ENCODE measurements at regions not wholly inside any gene's neighbourhood (a gene's known extent, or its start where the extent isn't known, plus 50 kb on each side); places are given as distances from the start of the nearest gene placed in this dataset.

GRCh38 chr5:174529925-174530681 is 194.3 kb upstream of the MSX2 start:
- no peak for DNase-seq (ENCODE audit: low spot score)
- H3K9me3 ChIP-seq (ENCODE audit: control insufficient read depth in 4 of 4, low read length in 3 of 4) = no peaks in the 10 kb centered on the region
- no peak overlapping the region for H3K4me3 ChIP-seq (ENCODE audit: low read depth in 1 of 3, low read length in 3 of 3)
- TF ChIP-seq ATF3 (IDR thresholded peaks at IDR 0.05) (no peak), SP1 (IDR thresholded peaks at IDR 0.05) (no peak), GABPA (IDR thresholded peaks at IDR 0.05 in 1 of 2, conservative IDR thresholded peaks at IDR 0.05 in 1 of 2) (no peak), HNF4G (IDR thresholded peaks at IDR 0.05) (no peak), ZBTB33 (IDR thresholded peaks at IDR 0.05) (no peak), REST (IDR thresholded peaks at IDR 0.05) (no peak), RAD21 (IDR thresholded peaks at IDR 0.05) (no peak), CTCF (IDR thresholded peaks at IDR 0.05; ENCODE audit: low read depth, low read length, missing input control) (no peak), FOXA2 (IDR thresholded peaks at IDR 0.05) (no peak), FOXA1 (IDR thresholded peaks at IDR 0.05) (no peak), MAX (IDR thresholded peaks at IDR 0.05) (no peak), NR2F2 (IDR thresholded peaks at IDR 0.05) (no peak), HNF4A (conservative IDR thresholded peaks at IDR 0.05) (no peak), JUND (IDR thresholded peaks at IDR 0.05) (no peak), EGR1 (IDR thresholded peaks at IDR 0.05; ENCODE audit: low read depth in 2 of 2) (no peak), RXRA (IDR thresholded peaks at IDR 0.05) (no peak), YY1 (IDR thresholded peaks at IDR 0.05) (no peak), TAF1 (conservative IDR thresholded peaks at IDR 0.05) (no peak)
- H3K36me3 ChIP-seq (ENCODE audit: control insufficient read depth in 4 of 4, insufficient read depth in 3 of 4, low read depth in 1 of 4, low read length in 3 of 4) = no peaks in the 10 kb centered on the region
- no peaks in the 10 kb centered on the region for H3K4me1 ChIP-seq (ENCODE audit: control insufficient read depth in 4 of 4, insufficient read depth in 4 of 4, low read length in 3 of 4)
- no peak overlapping the region for H3K27ac ChIP-seq (ENCODE audit: low read depth in 1 of 2, low read length in 2 of 2)
- 85% methylated on average over 9 of the region's 9 CpGs for WGBS
- H3K27me3 ChIP-seq (ENCODE audit: control insufficient read depth in 4 of 4, insufficient read depth in 4 of 4, low read length in 3 of 4) = peaks cover 0 to 3% (median 0%) of the 10 kb centered on the region in 4 donors
- H3K9ac ChIP-seq (ENCODE audit: low read depth in 1 of 2, low read length in 2 of 2) = no peak overlapping the region
